B cell (primary cell): ENCODE measurements at regions not wholly inside any gene's neighbourhood (a gene's known extent, or its start where the extent isn't known, plus 50 kb on each side); places are given as distances from the start of the nearest gene placed in this dataset.

Experiments used
- ATAC-seq: fragments of 200-7000 bp; cut with Tn5 transposase; one replicate; pipeline ENCODE4 v1.10.0; 2021; ENCODE audit warnings: low read depth, mild to moderate bottlenecking, moderate number of reproducible peaks, moderate library complexity
- CTCF ChIA-PET: fragments of 350-600 bp; sonication (Branson Sonifier 250); formaldehyde crosslinking; loops from one replicate; lab custom pipeline; 2021; ENCODE audit warnings: antibody characterized with exemption, inconsistent platforms; lab: Charles Lee
- POLR2A ChIA-PET: fragments of 350-600 bp; sonication (Branson Sonifier 250); formaldehyde crosslinking; loops from one replicate; lab custom pipeline; 2021; ENCODE audit warnings: antibody characterized with exemption; lab: Charles Lee
- DNase-seq: peaks from one replicate; pipeline ENCODE4 v3.0.0; 2013
- H2AFZ ChIP-seq: 2 replicates; pipeline ENCODE4 v1.6.1; 2012; ENCODE audit warnings: mild to moderate bottlenecking, low read depth, low read length; ENCODE audit not compliant: insufficient read depth, poor library complexity, severe bottlenecking
- H3K27ac ChIP-seq, 2 donors: 1 replicate in 1 of 2; 2 replicates in 1 of 2; pipeline ENCODE4 v1.5.1; 2012 to 2013; ENCODE audit warnings: low read length in 2 of 2, mild to moderate bottlenecking in 2 of 2, moderate library complexity in 1 of 2
- H3K27me3 ChIP-seq, 4 experiments: fragments of 200-600 bp in 1 of 4; sonication (generic) in 1 of 4; replicated peaks in 1 of 4; 1 replicate in 2 of 4; 2 replicates in 2 of 4; pipeline versions ENCODE4 v1.6.1 to v1.7.0; 2013 to 2016; ENCODE audit warnings: low read length in 3 of 4, mild to moderate bottlenecking in 2 of 4, mixed read lengths in 1 of 4, moderate library complexity in 1 of 4; ENCODE audit not compliant: insufficient read depth in 4 of 4, control insufficient read depth in 3 of 4; ENCODE audit errors: control extremely low read depth in 1 of 4
- H3K36me3 ChIP-seq, 2 experiments: replicated peaks in 1 of 2; 1 replicate in 1 of 2; 2 replicates in 1 of 2; pipeline versions ENCODE4 v1.6.1 to v1.7.1; 2013; ENCODE audit warnings: low read length in 1 of 2; ENCODE audit not compliant: insufficient read depth in 2 of 2, control insufficient read depth in 1 of 2; ENCODE audit errors: control extremely low read depth in 1 of 2, extremely low read depth in 1 of 2
- H3K4me1 ChIP-seq, 2 donors: fragments of 200-600 bp in 1 of 2; sonication (generic) in 1 of 2; 1 replicate in 1 of 2; 2 replicates in 1 of 2; pipeline versions ENCODE4 v1.5.1 to v1.6.1; 2013 to 2017; ENCODE audit warnings: low read length in 2 of 2; ENCODE audit not compliant: control insufficient read depth in 2 of 2, insufficient read depth in 2 of 2
- H3K4me2 ChIP-seq: replicated peaks from 2 replicates; pipeline ENCODE3; 2012; ENCODE audit warnings: mild to moderate bottlenecking, low read depth, low read length; ENCODE audit not compliant: poor library complexity, severe bottlenecking
- H3K4me3 ChIP-seq, 5 experiments: fragments of 200-600 bp in 1 of 5; sonication (generic) in 1 of 5; 1 replicate in 3 of 5; 2 replicates in 2 of 5; pipeline versions ENCODE4 v1.5.1 to v1.7.0; 2011 to 2016; ENCODE audit warnings: low read length in 4 of 5, mild to moderate bottlenecking in 4 of 5, low read depth in 2 of 5, control low read depth in 1 of 5, moderate library complexity in 1 of 5; ENCODE audit not compliant: insufficient read depth in 1 of 5; ENCODE audit errors: control extremely low read depth in 1 of 5, extremely low read depth in 1 of 5
- H3K79me2 ChIP-seq: fragments of 200-600 bp; sonication (generic); one replicate; pipeline ENCODE4 v1.6.0; 2016; ENCODE audit warnings: low read length; ENCODE audit not compliant: control insufficient read depth, insufficient read depth
- H3K9ac ChIP-seq: fragments of 200-600 bp; sonication (generic); 2 replicates; pipeline ENCODE4 v1.6.1; 2017; ENCODE audit warnings: mild to moderate bottlenecking, low read length, moderate library complexity
- H3K9me3 ChIP-seq, 3 donors: one replicate each; pipeline versions ENCODE4 v1.6.1 to v1.7.1; 2013; ENCODE audit warnings: low read length in 2 of 3; ENCODE audit not compliant: control insufficient read depth in 2 of 3, insufficient read depth in 1 of 3; ENCODE audit errors: control extremely low read depth in 1 of 3
- H4K20me1 ChIP-seq: 2 replicates; pipeline ENCODE4 v1.6.0; 2012; ENCODE audit warnings: mild to moderate bottlenecking, low read length; ENCODE audit not compliant: insufficient read depth, control insufficient read depth, poor library complexity, severe bottlenecking
- H3K27ac Mint-ChIP-seq: one replicate; pipeline ENCODE4 v1.8.0; 2021; ENCODE audit warnings: mixed read lengths
- H3K27me3 Mint-ChIP-seq: one replicate; pipeline ENCODE4 v1.8.0; 2021; ENCODE audit warnings: mixed read lengths
- H3K4me1 Mint-ChIP-seq: one replicate; pipeline ENCODE4 v1.8.0; 2021; ENCODE audit warnings: mixed read lengths
- H3K4me3 Mint-ChIP-seq: one replicate; pipeline ENCODE4 v1.8.0; 2021; ENCODE audit warnings: mixed read lengths
- H3K9me3 Mint-ChIP-seq: one replicate; pipeline ENCODE4 v1.8.0; 2022; ENCODE audit warnings: mixed read lengths; ENCODE audit not compliant: insufficient read depth
- EZH2 ChIP-seq: IDR thresholded peaks from 2 replicates; pipeline ENCODE4 v1.6.1; 2012; ENCODE audit warnings: borderline replicate concordance, low read depth, mild to moderate bottlenecking, moderate library complexity, low read length; ENCODE audit not compliant: insufficient read depth, poor library complexity, severe bottlenecking
- WGBS: methylation state at CpG from one replicate; pipeline ENCODE4 v1.1.5; 2013; ENCODE audit warnings: missing lambda C conversion rate; ENCODE audit not compliant: insufficient coverage; 5-methylcytosine and 5-hydroxymethylcytosine counted together
- intact Hi-C: fragments of 100-400 bp; cut with micrococcal nuclease; formaldehyde crosslinking; loops from one replicate; pipeline ENCODE4 v1.10.0; 2022
- TF ChIP-seq, protein P1 (sequence below): fragments of 200-600 bp; IDR thresholded peaks from one replicate; pipeline ENCODE4 v1.8.0; 2022; ENCODE audit warnings: antibody characterized with exemption, mild to moderate bottlenecking

DNA sequence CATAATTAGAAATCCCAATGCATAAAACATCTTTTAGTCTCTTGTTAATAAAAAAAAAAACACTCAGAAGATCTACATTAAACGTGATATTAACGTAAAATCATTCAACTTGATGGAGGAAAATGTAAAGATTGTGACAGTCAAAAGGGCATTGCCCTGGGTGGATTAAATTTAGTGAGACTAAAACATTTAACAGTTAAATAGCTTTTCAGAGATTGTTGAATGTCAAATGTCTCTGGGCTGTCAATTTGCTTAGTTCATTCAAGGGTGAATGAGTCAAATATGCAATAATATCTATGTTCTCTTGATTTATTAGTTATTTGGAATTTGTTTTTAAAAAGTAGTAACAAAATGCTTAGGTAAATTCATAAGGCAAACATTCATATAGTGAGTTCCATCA lies 836.6 kb upstream of the PCDH10 start:
- H3K4me1 ChIP-seq: no peaks in the 10 kb centered on the region
- Mint-ChIP-seq H3K27me3 (no peaks in the 10 kb centered on the region), H3K27ac (no peak overlapping the region), H3K4me3 (no peak overlapping the region), H3K4me1 (no peaks in the 10 kb centered on the region), H3K9me3 (no peaks in the 10 kb centered on the region)
- H3K36me3 ChIP-seq: no peaks in the 10 kb centered on the region
- no peak overlapping the region for H3K4me2 ChIP-seq
- CTCF ChIA-PET: no interaction called here
- no peak for TF ChIP-seq EZH2
- TF ChIP-seq, protein P1, sequence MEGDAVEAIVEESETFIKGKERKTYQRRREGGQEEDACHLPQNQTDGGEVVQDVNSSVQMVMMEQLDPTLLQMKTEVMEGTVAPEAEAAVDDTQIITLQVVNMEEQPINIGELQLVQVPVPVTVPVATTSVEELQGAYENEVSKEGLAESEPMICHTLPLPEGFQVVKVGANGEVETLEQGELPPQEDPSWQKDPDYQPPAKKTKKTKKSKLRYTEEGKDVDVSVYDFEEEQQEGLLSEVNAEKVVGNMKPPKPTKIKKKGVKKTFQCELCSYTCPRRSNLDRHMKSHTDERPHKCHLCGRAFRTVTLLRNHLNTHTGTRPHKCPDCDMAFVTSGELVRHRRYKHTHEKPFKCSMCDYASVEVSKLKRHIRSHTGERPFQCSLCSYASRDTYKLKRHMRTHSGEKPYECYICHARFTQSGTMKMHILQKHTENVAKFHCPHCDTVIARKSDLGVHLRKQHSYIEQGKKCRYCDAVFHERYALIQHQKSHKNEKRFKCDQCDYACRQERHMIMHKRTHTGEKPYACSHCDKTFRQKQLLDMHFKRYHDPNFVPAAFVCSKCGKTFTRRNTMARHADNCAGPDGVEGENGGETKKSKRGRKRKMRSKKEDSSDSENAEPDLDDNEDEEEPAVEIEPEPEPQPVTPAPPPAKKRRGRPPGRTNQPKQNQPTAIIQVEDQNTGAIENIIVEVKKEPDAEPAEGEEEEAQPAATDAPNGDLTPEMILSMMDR: no peak
- H3K27me3 ChIP-seq: no peaks in the 10 kb centered on the region
- intact Hi-C loops: no loop called here
- H3K27ac ChIP-seq: no peak overlapping the region
- no peak overlapping the region for H3K9ac ChIP-seq
- POLR2A ChIA-PET: no interaction called here
- no CpG with 5 or more reads among the region's 2 CpGs for WGBS
- no peak overlapping the region for H2AFZ ChIP-seq
- no peak for DNase-seq
- no peaks in the 10 kb centered on the region for H3K79me2 ChIP-seq
- H4K20me1 ChIP-seq: no peaks in the 10 kb centered on the region
- no peak for ATAC-seq
- H3K4me3 ChIP-seq: no peak overlapping the region
- H3K9me3 ChIP-seq: no peaks in the 10 kb centered on the region

- Histone ChIP-seq H3K9ac (no peak overlapping the region), H3K79me2 (no peaks in the 10 kb centered on the region), H3K36me3 (no peaks in the 10 kb centered on the region), H4K20me1 (no peaks in the 10 kb centered on the region), H2AFZ (no peak overlapping the region), H3K27ac (no peak overlapping the region), H3K27me3 (no peaks in the 10 kb centered on the region), H3K4me1 (no peaks in the 10 kb centered on the region), H3K4me2 (no peak overlapping the region), H3K9me3 (no peaks in the 10 kb centered on the region), H3K4me3 (no peak overlapping the region)
- ChIA-PET CTCF (no interaction called here), POLR2A (no interaction called here)
- Mint-ChIP-seq H3K9me3 (no peaks in the 10 kb centered on the region), H3K27me3 (no peaks in the 10 kb centered on the region), H3K27ac (no peak overlapping the region), H3K4me3 (no peak overlapping the region), H3K4me1 (no peaks in the 10 kb centered on the region)
- WGBS: 81% methylated on average over 5 of the region's 7 CpGs
- ATAC-seq (no peak), DNase-seq (no peak)
- no peak for TF ChIP-seq EZH2
- TF ChIP-seq, protein P1: no peak
- intact Hi-C loops: no loop called here
These were observed 835.2 kb upstream of the PCDH10 start for GRCh38 chr4:132313852-132314251.
